ENCODE measurements at regions not wholly inside any gene's neighbourhood (a gene's known extent, or its start where the extent isn't known, plus 50 kb on each side); places are given as distances from the start of the nearest gene placed in this dataset.

DNA sequence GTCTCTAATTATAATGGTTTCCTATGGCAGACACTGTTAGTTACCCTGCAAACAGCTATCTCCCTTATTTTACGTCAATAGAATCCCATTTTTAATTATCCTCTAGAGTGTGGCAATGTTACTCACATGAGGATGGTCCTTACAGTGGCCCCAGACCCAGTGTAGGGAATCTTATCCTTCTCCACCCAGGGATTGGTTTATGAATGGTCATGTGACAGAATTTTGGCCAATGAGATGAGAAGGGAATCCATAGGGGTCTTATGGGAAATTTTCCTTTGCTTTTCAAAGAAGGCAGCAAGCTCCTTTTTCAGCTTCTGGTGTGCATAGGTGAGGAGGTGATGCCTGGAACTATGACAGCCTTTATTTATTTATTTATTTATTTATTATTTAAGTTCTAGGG lies 59.0 kb upstream of the HUNK start:
- no peak for TF ChIP-seq POLR2A (IDR thresholded peaks at IDR 0.05; ENCODE audit: low read depth, low read length)
- TF ChIP-seq TAF1 (IDR thresholded peaks at IDR 0.05; ENCODE audit: borderline replicate concordance, low read depth, low read length) = no peak
